HepG2 (cell line): ENCODE measurements at regions not wholly inside any gene's neighbourhood (a gene's known extent, or its start where the extent isn't known, plus 50 kb on each side); places are given as distances from the start of the nearest gene placed in this dataset.

Experiments used
- CTCF ChIP-seq: sonication (generic); formaldehyde crosslinking; IDR thresholded peaks from 2 replicates; pipeline ENCODE4 v1.5.0; 2020; ENCODE audit warnings: mild to moderate bottlenecking, missing genetic modification reagents, moderate library complexity
- E2F5 ChIP-seq: sonication (generic); formaldehyde crosslinking; conservative IDR thresholded peaks from 2 replicates; pipeline ENCODE4 v1.4.0; 2020; ENCODE audit warnings: missing genetic modification reagents
- FOXK1 ChIP-seq: sonication (generic); formaldehyde crosslinking; IDR thresholded peaks from 2 replicates; pipeline ENCODE4 v1.4.0; 2020; ENCODE audit warnings: low read depth, missing genetic modification reagents, borderline replicate concordance
- HMG20A ChIP-seq: IDR thresholded peaks from 2 replicates; pipeline ENCODE4 v1.6.1; 2016; ENCODE audit warnings: borderline replicate concordance
- MBNL3 ChIP-seq: fragments of 250-450 bp; sonication (Bioruptor Pico); conservative IDR thresholded peaks from 2 replicates; pipeline ENCODE4 v1.8.0; 2022; ENCODE audit warnings: mild to moderate bottlenecking, inconsistent platforms
- REST ChIP-seq, 2 experiments: IDR thresholded peaks; 2 replicates each; pipeline ENCODE4 v1.6.1; 2011 to 2012; ENCODE audit warnings: low read length in 2 of 2, borderline replicate concordance in 1 of 2, low read depth in 1 of 2, mild to moderate bottlenecking in 1 of 2, moderate library complexity in 1 of 2
- USF2 ChIP-seq, 2 experiments: sonication (generic) in 1 of 2; formaldehyde crosslinking in 1 of 2; IDR thresholded peaks; 2 replicates each; pipeline versions ENCODE4 v1.5.1 to v1.6.1; 2011 to 2020; ENCODE audit warnings: borderline replicate concordance in 1 of 2, low read depth in 1 of 2, low read length in 1 of 2, mild to moderate bottlenecking in 1 of 2, missing genetic modification reagents in 1 of 2, moderate library complexity in 1 of 2
- ZBTB1 ChIP-seq: sonication (generic); formaldehyde crosslinking; IDR thresholded peaks from 2 replicates; pipeline ENCODE4 v1.4.0; 2020; ENCODE audit warnings: missing genetic modification reagents, borderline replicate concordance
- ZHX1 ChIP-seq: sonication (generic); formaldehyde crosslinking; IDR thresholded peaks from 2 replicates; pipeline ENCODE4 v1.8.1; 2022; ENCODE audit warnings: low read depth, mild to moderate bottlenecking, missing genetic modification reagents
- ZNF274 ChIP-seq: sonication (generic); formaldehyde crosslinking; IDR thresholded peaks from 2 replicates; pipeline ENCODE4 v1.5.1; 2020; ENCODE audit warnings: mild to moderate bottlenecking, missing genetic modification reagents
- ZNF512 ChIP-seq: sonication (generic); formaldehyde crosslinking; IDR thresholded peaks from 2 replicates; pipeline ENCODE4 v1.4.0; 2020; ENCODE audit warnings: mild to moderate bottlenecking, missing genetic modification reagents

GRCh38 chr11:27574342-27574741 lies 67.8 kb upstream of the LIN7C start:
- TF ChIP-seq FOXK1 (CRISPR knock-in tag) (no peak), CTCF (CRISPR knock-in tag) (no peak), MBNL3 (no peak), ZNF274 (CRISPR knock-in tag) (no peak), ZNF512 (no peak), USF2 (IDR thresholded peaks at IDR 0.05; ENCODE audit: low read depth, low read length) (no peak), USF2 (CRISPR knock-in tag; IDR thresholded peaks at IDR 0.05; ENCODE audit: borderline replicate concordance) (no peak), HMG20A (CRISPR knock-in tag) (no peak), ZHX1 (no peak), E2F5 (CRISPR knock-in tag) (no peak), ZBTB1 (CRISPR knock-in tag) (no peak), REST (IDR thresholded peaks at IDR 0.05; ENCODE audit: borderline replicate concordance in 1 of 2, low read depth in 1 of 2, low read length in 2 of 2) (no peak)
